ENCODE measurements at regions not wholly inside any gene's neighbourhood (a gene's known extent, or its start where the extent isn't known, plus 50 kb on each side); places are given as distances from the start of the nearest gene placed in this dataset.

DNA sequence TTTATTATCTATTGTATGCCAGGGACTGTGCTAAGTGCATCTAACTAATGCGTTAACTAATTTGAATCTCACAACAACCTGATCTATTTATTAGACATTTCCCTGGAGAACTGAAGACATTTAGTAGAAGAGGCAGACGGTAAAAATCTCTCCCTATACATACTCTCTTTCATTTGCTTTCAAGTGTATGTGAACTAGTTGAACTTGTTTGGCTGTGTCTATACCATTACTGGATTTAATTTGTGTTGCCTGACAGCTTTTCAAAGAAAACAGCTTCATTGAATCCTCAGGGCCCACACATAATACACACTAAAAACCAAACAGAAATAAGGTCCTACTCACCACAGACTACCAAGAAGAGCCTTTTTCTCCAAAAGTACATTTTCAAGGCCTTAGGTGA lies 133.6 kb upstream of the NR3C1 start:
- intact Hi-C loops (cut with DNase I; ENCODE audit: low total_unique reads), result no loop called here
- Histone ChIP-seq H3K27me3 (no peaks in the 10 kb centered on the region), H3K4me1 (no peaks in the 10 kb centered on the region), H3K27ac (no peak overlapping the region), H3K36me3 (no peaks in the 10 kb centered on the region), H3K9me3 (peaks cover 0 to 12% (median 7%) of the 10 kb centered on the region in 4 donors), H3K4me3 (no peak overlapping the region)
- TF ChIP-seq EP300 (IDR thresholded peaks at IDR 0.05) (no peak), POLR2A (IDR thresholded peaks at IDR 0.05) (no peak), POLR2AphosphoS5 (IDR thresholded peaks at IDR 0.05) (no peak), CTCF (IDR thresholded peaks at IDR 0.05) (no peak)
- 91 to 97% (median 95%) methylated on average over 2 of the region's 2 CpGs for WGBS, 5 donors
- DNase-seq, result no peak

DNA sequence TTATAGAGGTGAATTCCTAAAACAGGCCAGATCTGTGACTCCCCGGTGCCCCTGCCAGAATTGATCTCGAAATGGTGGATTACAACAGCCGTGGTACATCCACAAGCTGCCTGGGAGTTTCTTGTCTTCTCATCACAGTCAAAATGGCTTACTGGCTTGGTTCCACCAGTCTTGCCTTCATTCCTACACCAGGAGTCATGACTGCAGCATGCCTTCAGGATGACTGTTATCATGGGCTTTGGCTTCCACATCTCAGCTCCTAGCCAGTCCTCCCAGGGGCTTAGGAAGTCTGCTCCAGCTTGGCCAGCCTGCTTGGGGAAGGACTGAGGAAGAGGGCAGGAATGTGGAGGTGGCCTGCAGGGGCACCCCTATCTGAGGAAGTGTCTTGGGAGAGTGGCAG lies 132.9 kb upstream of the NR3C1 start:
- no peak overlapping the region for H3K4me3 ChIP-seq
- no peak for TF ChIP-seq POLR2AphosphoS5 (IDR thresholded peaks at IDR 0.05)
- no peak for TF ChIP-seq POLR2A (IDR thresholded peaks at IDR 0.05)
- TF ChIP-seq CTCF (IDR thresholded peaks at IDR 0.05), result no peak
- TF ChIP-seq EP300 (IDR thresholded peaks at IDR 0.05), result no peak
- DNase-seq, result no peak
- intact Hi-C loops (cut with DNase I; ENCODE audit: low total_unique reads), result no loop called here
- H3K27me3 ChIP-seq, result no peaks in the 10 kb centered on the region
- H3K9me3 ChIP-seq, result peaks cover 0 to 12% (median 7%) of the 10 kb centered on the region in 4 donors
- H3K36me3 ChIP-seq, result no peaks in the 10 kb centered on the region
- H3K27ac ChIP-seq, result no peak overlapping the region
- WGBS, 5 donors, result 72 to 96% (median 94%) methylated on average over 3 of the region's 3 CpGs
- H3K4me1 ChIP-seq, result no peaks in the 10 kb centered on the region

DNA sequence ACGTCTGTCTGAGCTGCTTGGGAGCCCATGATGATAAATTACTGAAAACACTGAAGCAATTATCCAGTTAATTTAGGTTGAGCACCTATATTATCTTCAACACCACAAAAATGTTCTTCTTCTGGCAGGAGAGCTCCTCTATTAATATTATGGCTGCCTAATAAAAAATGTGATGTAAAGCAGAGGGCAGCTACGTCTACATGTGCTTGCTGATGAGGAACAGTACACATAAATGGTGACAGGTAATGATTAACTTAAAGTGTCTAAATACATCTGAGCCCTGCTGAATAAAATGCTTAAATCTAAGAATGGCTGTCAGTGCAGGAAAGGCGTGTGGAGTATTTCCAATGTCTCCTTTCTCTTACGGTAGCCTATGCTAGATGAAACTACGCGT lies 131.3 kb upstream of the NR3C1 start:
- no peak for DNase-seq
- TF ChIP-seq POLR2AphosphoS5 (IDR thresholded peaks at IDR 0.05), result no peak
- TF ChIP-seq EP300 (IDR thresholded peaks at IDR 0.05), result no peak
- no peak for TF ChIP-seq CTCF (IDR thresholded peaks at IDR 0.05)
- TF ChIP-seq POLR2A (IDR thresholded peaks at IDR 0.05), result no peak
- peaks cover 0 to 11% (median 7%) of the 10 kb centered on the region in 4 donors for H3K9me3 ChIP-seq

GRCh38 chr5:143533978-143534760 lies 130.7 kb upstream of the NR3C1 start:
- Histone ChIP-seq H3K9me3 (peaks cover 0 to 5% (median 4%) of the 10 kb centered on the region in 4 donors), H3K4me3 (no peak overlapping the region), H3K36me3 (no peaks in the 10 kb centered on the region), H3K27ac (no peak overlapping the region), H3K27me3 (no peaks in the 10 kb centered on the region), H3K4me1 (no peaks in the 10 kb centered on the region)
- intact Hi-C loops (cut with DNase I; ENCODE audit: low total_unique reads), result no loop called here
- DNase-seq, result no peak
- 81 to 84% (median 83%) methylated on average over 3 of the region's 3 CpGs for WGBS, 5 donors
- TF ChIP-seq EP300 (IDR thresholded peaks at IDR 0.05), result no peak

More for the DNA sequence above, 131.3 kb upstream of the NR3C1 start:
- no peaks in the 10 kb centered on the region for H3K36me3 ChIP-seq
- H3K27me3 ChIP-seq, result no peaks in the 10 kb centered on the region
- H3K4me1 ChIP-seq, result no peaks in the 10 kb centered on the region
- intact Hi-C loops (cut with DNase I; ENCODE audit: low total_unique reads), result no loop called here
- no peak overlapping the region for H3K27ac ChIP-seq
- 84 to 92% (median 90%) methylated on average over 6 of the region's 6 CpGs for WGBS, 5 donors
- H3K4me3 ChIP-seq, result no peak overlapping the region

DNA sequence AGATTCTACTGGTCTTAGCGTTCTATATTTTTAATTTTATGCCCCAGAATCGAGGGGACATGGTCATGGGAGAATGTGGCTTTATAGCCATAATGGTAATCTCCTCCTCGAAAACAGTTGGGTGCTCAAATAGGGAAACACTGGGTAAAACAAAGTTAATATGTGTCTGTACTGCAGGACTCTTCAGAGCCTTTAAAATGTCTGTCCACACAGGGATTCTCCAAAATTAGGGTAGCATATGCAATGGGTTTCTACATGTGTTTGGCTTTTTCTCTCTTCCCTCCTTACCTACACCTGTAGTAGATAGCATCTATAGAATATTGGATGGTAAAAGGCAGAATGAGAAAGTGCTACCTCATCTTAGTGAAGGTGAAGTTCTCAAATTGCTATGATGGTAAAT lies 130.0 kb upstream of the NR3C1 start:
- 86 to 92% (median 91%) methylated on average over 3 of the region's 3 CpGs for WGBS, 5 donors
- Histone ChIP-seq H3K27ac (no peak overlapping the region), H3K9me3 (no peaks in the 10 kb centered on the region), H3K4me3 (no peak overlapping the region), H3K36me3 (no peaks in the 10 kb centered on the region), H3K4me1 (no peaks in the 10 kb centered on the region), H3K27me3 (no peaks in the 10 kb centered on the region)
- intact Hi-C loops (cut with DNase I; ENCODE audit: low total_unique reads), result no loop called here
- no peak for DNase-seq
- no peak for TF ChIP-seq CTCF (IDR thresholded peaks at IDR 0.05)
- TF ChIP-seq EP300 (IDR thresholded peaks at IDR 0.05), result no peak
